ENCODE measurements at regions not wholly inside any gene's neighbourhood (a gene's known extent, or its start where the extent isn't known, plus 50 kb on each side); places are given as distances from the start of the nearest gene placed in this dataset.

GRCh38 chr10:3570131-3570729, 214.8 kb downstream of the KLF6 start:
- TF ChIP-seq CTCF (IDR thresholded peaks at IDR 0.05; ENCODE audit: low read depth, low read length) (no peak), POLR2A (IDR thresholded peaks at IDR 0.05; ENCODE audit: extremely low read depth, insufficient read length) (no peak), MYC (IDR thresholded peaks at IDR 0.05; ENCODE audit: low read depth, low read length) (no peak)
